ENCODE measurements at regions not wholly inside any gene's neighbourhood (a gene's known extent, or its start where the extent isn't known, plus 50 kb on each side); places are given as distances from the start of the nearest gene placed in this dataset.

GRCh38 chr20:40538131-40538530 is 150.9 kb downstream of the MAFB start:
- DNase-seq, result no peak

GRCh38 chr20:40536808-40537207 is 152.2 kb downstream of the MAFB start:
- no peak for DNase-seq

GRCh38 chr20:40535816-40536215 is 153.2 kb downstream of the MAFB start:
- DNase-seq, result peak; percentile 76

DNA sequence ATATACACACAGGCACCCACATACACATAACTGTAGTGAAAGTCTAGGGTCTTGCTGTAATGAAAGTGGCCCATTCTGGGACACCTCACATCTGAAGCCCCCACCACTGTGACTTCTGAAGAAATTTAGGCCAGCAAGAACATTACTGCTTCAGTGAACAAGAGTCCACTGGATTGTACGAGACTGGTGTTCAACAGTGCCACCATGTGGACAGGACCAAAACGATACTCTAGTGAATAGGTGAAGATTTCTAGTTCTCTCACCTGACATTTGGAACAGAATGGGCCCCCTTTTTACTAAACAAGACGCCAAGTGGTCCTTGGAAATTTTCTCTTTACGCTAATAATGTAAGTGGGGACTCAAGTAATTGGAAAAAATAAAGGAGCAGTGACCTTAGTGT is 156.9 kb downstream of the MAFB start:
- no peak for DNase-seq

DNA sequence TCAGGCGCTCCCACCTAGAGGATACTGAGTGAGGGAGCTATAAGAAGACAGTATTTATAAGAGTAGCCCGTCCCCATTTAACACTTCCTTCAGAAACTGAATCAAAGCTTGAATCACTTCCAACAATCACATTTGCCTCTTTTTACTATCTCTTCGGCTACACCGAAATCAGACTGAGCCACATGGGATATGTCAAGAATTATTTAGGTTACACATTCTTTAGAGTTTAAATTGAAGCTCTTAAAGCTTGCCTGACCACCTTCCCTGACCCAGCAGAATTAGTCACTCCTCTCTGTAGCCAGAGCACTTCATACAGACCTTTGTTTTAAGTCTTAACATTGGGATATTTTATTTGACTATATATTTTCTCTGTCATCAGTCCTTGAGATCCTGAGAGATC is 163.7 kb downstream of the MAFB start:
- no peak for DNase-seq

DNA sequence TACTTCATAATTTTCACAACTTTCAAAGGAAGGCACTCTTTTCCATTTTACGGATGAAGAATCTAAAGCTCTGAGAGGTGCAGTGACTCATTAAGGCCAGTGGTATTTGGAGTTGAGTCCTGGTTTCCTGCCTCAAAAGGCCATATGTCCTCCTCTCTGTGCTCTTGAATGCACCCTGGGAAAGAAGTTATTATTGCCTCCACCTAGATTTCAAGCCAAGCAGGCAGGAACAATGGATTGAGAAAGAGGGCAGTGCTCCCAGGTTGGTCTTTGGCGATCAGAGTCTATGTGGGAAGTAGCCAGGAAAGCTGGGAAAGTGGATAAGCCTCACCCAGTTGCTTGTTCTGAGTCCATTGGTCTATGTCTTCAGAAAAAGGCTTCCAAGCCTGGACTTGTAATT is 165.0 kb downstream of the MAFB start:
- no peak for DNase-seq

GRCh38 chr20:40522405-40522804 is 166.6 kb downstream of the MAFB start:
- no peak for DNase-seq

DNA sequence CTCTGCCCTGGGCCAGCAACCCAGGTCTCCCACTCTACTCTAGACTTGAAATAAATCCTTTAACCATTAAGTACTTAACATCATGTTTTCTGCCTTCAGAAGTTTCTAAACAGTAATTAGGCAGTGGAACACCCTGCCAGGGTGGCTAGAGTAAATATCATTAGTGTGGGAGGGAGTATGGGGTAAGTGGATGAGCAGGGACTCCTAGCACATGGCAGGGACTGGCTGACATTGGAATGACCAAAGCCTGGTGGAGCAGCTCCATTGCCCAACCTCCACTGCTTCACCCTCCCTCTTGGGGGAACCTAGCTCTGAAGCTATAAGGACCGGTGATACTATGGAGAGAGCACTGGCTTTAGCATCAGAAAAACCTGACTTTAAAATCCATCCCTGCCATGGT is 167.1 kb downstream of the MAFB start:
- no peak for DNase-seq

DNA sequence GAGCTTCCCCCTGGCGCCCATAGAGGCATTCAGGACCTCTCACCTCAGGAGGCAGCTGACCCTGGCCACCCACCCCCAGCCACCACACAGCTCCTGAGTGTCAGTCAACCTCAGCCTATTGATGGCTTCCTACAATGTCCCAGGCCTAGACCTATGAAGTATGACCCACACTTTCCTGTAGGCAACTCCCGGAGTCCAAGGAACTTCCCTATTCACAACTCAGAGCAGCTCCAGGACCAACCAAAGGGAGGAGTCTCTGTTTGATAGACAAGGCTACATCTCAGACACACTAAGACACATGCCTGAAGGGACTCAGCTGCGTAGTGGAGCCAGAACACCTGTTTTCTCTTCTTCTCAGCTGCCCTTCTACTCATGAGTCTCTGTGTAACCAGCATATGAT is 169.1 kb downstream of the MAFB start:
- no peak for DNase-seq

GRCh38 chr20:40512994-40513393 is 176.0 kb downstream of the MAFB start:
- no peak for DNase-seq

DNA sequence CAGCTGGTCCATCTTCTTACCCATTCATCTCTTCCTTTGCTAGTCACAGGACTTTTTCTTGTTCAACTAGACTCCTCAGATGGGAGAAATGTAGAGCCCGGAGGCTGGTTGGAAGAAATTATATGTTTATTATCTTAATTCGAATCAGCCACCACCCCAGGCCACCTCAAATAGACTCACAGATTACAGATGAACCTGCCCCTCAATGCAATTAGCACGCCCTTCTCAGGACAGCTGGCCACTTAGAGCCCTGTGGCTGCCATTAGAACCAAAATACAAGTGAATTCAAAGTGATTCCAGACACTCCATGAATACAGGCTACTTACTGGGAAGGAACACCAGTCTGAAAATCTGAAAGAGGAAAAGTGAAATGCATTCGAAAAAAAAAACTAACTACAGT is 176.4 kb downstream of the MAFB start:
- no peak for DNase-seq

GRCh38 chr20:40511478-40511877 is 177.6 kb downstream of the MAFB start:
- DNase-seq, result no peak

DNA sequence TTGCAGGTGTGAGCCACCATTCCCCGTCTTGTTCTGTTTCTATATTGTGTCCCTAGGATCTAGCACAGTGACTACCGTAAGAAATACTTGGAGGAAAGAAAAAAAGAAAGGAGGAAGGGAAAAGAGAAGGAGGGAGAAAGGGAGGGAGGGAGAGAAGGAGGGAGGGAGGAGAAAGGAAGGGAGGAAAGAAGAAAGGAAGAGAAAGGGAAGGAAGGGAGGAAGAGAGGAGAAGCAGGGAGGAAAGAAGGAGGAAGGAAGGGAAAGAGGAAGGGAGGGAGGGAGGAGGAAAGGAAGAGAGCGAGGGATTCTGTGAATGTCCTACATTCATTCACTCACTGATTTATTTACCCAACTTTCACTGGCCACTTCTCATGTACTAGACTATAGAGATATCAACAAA is 178.4 kb downstream of the MAFB start:
- DNase-seq, result no peak

DNA sequence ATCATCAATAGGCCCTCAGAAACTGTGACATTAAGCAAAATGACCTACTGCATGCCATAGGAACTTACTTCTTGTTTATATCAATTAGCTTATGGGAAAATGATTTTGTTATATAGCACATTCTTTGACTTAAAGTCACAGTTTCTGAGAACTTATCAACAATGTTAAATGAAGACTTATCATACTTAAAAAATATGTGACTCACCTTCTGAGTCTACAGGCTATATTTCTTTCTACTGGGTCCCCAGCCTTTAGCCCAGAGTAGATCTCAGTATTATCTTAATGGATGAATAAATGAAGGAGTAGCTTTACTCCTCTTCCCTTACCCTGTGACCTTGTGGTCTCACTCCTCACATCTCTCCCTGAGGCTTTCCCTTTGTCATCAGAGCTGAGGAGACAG is 180.2 kb downstream of the MAFB start:
- no peak for DNase-seq

GRCh38 chr20:40506537-40506939 is 182.5 kb downstream of the MAFB start:
- peak; percentile 100 for DNase-seq

DNA sequence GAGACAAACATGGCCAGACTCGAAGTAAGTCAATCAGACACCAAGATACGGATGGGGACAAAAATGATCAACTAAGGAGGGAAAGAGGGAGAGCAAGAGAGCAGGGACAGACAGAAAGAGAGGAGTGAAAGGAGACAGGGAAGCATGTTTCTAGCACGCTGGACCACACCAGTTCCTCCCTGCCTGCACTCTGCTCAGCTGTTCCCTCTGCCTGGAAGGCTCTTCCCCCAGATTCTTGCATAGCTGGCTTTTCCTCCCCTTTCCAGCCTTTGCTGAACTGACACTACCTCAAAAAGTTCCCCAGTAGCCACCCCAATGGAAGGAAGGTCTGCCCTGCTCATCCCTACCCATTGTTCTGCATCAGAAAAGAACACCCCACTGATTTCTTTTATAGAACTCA is 185.9 kb downstream of the MAFB start:
- DNase-seq, result no peak

DNA sequence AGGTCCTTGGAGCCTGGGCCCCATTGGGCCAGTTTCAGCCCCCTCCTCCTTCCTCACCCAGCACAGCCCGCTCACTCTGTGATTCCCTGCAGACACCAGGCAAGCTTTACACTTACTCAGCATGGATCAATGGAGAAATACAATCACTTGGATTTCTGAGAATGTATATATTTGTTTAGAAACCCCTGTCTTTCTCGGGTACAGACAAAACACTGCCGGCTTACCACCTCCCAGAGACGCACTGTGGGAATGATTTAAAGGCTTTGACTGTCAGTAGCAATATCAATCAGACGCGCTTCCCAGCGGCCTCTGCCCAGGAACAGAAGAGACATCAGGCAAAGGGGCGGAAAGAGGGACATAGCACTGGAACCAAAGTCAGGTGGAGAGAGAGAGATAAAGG is 186.5 kb downstream of the MAFB start:
- DNase-seq, result no peak

GRCh38 chr20:40499391-40499790 is 189.6 kb downstream of the MAFB start:
- DNase-seq, result peak; percentile 24

DNA sequence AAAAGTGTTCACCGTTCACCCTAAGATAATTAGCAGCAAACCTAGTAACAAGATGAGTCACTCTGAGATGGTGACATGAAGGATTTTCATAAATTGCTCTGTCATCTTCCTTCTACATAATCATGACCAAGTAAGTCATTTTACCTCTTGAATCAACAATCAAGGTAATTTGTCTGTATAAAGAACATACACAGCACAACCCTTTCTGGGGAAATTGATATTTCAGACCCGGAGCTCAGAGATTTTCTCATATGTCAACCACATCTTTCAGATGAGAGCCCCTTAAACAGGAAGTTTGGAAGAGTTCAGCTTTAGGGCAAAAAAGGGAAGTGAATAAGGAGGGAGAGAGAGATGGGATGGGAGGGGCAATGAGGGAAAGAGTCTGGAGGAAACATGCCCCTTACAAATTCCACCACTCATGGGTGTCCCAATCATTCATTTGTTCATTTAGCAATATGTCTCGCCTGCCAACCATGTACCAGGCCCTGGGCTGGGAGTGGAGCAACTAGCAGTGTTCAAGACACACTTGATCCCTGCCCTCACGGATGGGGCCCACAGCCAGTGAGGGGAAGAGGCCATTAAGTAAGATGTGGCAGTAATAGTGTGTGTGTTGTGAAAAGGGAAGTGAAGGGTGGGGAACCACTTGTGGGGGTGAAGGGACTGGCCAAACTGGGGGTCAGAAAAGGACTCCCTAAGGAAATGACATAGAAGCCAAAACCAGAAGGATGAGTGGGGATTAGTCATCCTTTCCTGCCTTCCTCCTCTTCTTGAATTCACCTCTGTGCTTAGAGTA is 190.9 kb downstream of the MAFB start:
- peak; percentile 99 for DNase-seq

DNA sequence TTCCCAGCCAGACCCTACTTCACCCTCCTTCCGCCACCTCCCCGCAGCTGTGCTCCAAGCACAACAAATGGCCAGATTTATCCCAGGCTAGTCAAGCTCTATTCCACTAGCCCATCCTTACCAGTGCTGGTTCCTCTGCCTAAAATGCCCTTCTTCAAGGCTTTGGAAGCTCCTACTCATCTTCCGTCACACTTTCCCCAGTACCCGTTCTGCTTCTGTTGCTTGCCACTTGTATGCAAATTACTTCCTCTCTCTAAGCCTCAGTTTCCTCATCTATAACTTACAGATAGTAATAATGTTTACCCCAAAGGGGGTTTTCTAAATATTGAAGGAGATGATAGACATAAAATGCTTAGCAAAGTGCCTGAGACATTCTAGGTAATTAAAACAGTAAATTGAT is 193.1 kb downstream of the MAFB start:
- no peak for DNase-seq

DNA sequence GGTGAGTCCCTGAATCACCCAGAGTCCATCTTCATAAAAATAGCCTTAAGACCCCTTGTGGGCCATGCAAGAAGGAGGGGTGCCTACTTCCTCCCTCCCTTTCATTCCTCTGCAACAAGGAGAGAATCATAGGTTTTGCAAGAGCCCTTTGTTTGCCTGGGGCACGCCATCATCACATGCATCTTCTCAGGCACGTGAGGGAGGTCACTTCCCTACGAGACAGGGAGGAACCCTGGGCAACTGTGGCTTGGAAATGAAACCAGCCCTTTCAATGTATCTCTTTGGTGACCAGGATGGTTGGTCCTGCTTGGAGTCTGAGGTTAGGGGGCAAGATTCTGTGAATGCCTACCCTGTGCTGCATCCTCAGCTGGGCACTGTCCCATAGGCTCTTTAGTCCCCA is 194.8 kb downstream of the MAFB start:
- DNase-seq, result peak; percentile 87

GRCh38 chr20:40493549-40493948 is 195.5 kb downstream of the MAFB start:
- peak; percentile 44 for DNase-seq

- DNase-seq, result no peak
These were observed 196.0 kb downstream of the MAFB start for GRCh38 chr20:40493071-40493470.

DNA sequence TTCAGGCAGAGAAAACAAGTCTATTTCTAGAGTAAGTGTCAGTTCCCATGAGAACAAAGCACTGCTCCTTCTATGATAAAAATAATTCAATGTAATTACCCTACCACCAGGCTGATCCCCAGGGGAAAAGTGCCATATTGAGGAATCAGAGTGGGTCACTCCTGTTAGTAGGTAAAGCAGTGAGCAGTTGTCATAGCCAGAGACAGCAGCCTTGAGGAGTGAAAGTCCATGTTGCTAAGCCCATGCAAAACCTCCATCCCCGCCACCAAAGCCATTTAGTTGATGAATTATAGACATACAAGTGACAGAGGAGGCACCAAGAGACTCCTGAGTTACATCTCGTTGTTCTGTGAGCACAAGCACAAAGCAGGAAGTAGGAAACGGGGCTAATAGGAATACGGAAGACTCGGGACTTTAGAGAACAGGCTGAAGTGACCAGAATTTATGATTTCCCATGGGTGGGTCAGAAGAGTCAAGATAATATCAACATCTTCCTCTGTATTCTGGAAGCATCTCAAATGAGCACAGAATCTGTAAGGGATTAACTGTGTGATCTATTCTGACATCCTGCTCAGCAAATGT is 197.9 kb downstream of the MAFB start:
- DNase-seq, result no peak

DNA sequence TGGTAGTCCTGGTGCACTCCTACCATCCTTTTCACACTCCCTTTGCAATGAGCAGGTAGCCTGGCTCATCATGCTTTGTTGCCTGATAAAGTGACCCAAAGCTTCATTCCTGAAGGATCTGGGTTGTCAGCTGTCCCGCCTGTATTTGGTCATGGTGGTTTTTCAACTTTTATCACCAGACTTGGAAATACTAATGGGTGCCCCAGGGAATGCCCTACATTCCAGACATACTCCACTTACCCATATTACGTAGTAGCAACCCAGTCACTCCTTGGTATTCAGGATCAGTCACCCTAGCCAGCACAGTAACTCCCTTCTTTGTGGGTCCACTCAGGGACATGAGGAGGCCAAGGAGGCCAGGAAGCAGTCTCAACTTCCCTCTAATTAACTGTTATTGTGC is 199.2 kb downstream of the MAFB start:
- DNase-seq, result no peak

Data from MV-4-11 (cell line).